ENCODE measurements at regions not wholly inside any gene's neighbourhood (a gene's known extent, or its start where the extent isn't known, plus 50 kb on each side); places are given as distances from the start of the nearest gene placed in this dataset.

GRCh38 chr5:77847814-77848290 lies 71.7 kb upstream of the TBCA start (continued):
- no peak for TF ChIP-seq RELA (IDR thresholded peaks at IDR 0.05; ENCODE audit: borderline replicate concordance, partially characterized antibody)
- no peak for TF ChIP-seq MTA3 (IDR thresholded peaks at IDR 0.05; ENCODE audit: borderline replicate concordance, low read length)
- TF ChIP-seq HDAC6 (IDR thresholded peaks at IDR 0.05; ENCODE audit: unreplicated experiment): no peak
- TF ChIP-seq ZNF384 (IDR thresholded peaks at IDR 0.05; ENCODE audit: borderline replicate concordance, low read depth, low read length): no peak
- no peak for TF ChIP-seq ZBTB33 (IDR thresholded peaks at IDR 0.05)
- no peak for TF ChIP-seq BACH1 (IDR thresholded peaks at IDR 0.05; ENCODE audit: borderline replicate concordance)
- no peak for TF ChIP-seq SKIL (IDR thresholded peaks at IDR 0.05; ENCODE audit: low read depth, poor library complexity, severe bottlenecking)
- TF ChIP-seq HSF1 (IDR thresholded peaks at IDR 0.05; ENCODE audit: low read depth, low read length): no peak
